ENCODE measurements at regions not wholly inside any gene's neighbourhood (a gene's known extent, or its start where the extent isn't known, plus 50 kb on each side); places are given as distances from the start of the nearest gene placed in this dataset.

- H3K4me3 ChIP-seq (ENCODE audit: low read length), result no peak overlapping the region
- no peaks in the 10 kb centered on the region for H3K36me3 ChIP-seq (ENCODE audit: control insufficient read depth, low read length)
- no peak overlapping the region for H3K27ac ChIP-seq (ENCODE audit: low read depth, low read length)
- no peaks in the 10 kb centered on the region for H3F3A ChIP-seq (ENCODE audit: control insufficient read depth, insufficient read depth)
- H3K9me3 ChIP-seq (ENCODE audit: control insufficient read depth, insufficient read depth, low read length), result no peaks in the 10 kb centered on the region
- no peaks in the 10 kb centered on the region for H3K4me1 ChIP-seq (ENCODE audit: control insufficient read depth, low read length)
- TF ChIP-seq EZH2phosphoT487 (IDR thresholded peaks at IDR 0.05; ENCODE audit: borderline replicate concordance, low read length), result no peak
- no peak for TF ChIP-seq CTCF (IDR thresholded peaks at IDR 0.05; ENCODE audit: low read depth, low read length, poor library complexity, severe bottlenecking)
- no peaks in the 10 kb centered on the region for H3K9me2 ChIP-seq (replicated peaks; ENCODE audit: control insufficient read depth, low read length)
- no peaks in the 10 kb centered on the region for H3K27me3 ChIP-seq (ENCODE audit: control insufficient read depth, low read length)
- no peaks in the 10 kb centered on the region for H4K20me1 ChIP-seq (ENCODE audit: control insufficient read depth, insufficient read depth, low read depth, low read length)
- H3K4me2 ChIP-seq (ENCODE audit: low read length), result no peak overlapping the region
- H3K79me2 ChIP-seq (ENCODE audit: control insufficient read depth, low read length), result no peaks in the 10 kb centered on the region
Measured at GRCh38 chr3:166451997-166452396, 614.8 kb upstream of the BCHE start.

- H3K36me3 ChIP-seq (ENCODE audit: control insufficient read depth, low read length), result no peaks in the 10 kb centered on the region
- H3K4me3 ChIP-seq (ENCODE audit: low read length), result no peak overlapping the region
- no peaks in the 10 kb centered on the region for H3K79me2 ChIP-seq (ENCODE audit: control insufficient read depth, low read length)
- no peaks in the 10 kb centered on the region for H4K20me1 ChIP-seq (ENCODE audit: control insufficient read depth, insufficient read depth, low read depth, low read length)
- H3F3A ChIP-seq (ENCODE audit: control insufficient read depth, insufficient read depth), result no peaks in the 10 kb centered on the region
- no peaks in the 10 kb centered on the region for H3K9me2 ChIP-seq (replicated peaks; ENCODE audit: control insufficient read depth, low read length)
- H3K27ac ChIP-seq (ENCODE audit: low read depth, low read length), result no peak overlapping the region
- TF ChIP-seq EZH2phosphoT487 (IDR thresholded peaks at IDR 0.05; ENCODE audit: borderline replicate concordance, low read length), result no peak
- TF ChIP-seq CTCF (IDR thresholded peaks at IDR 0.05; ENCODE audit: low read depth, low read length, poor library complexity, severe bottlenecking), result no peak
- H3K4me2 ChIP-seq (ENCODE audit: low read length), result no peak overlapping the region
- H3K27me3 ChIP-seq (ENCODE audit: control insufficient read depth, low read length), result no peaks in the 10 kb centered on the region
- H3K9me3 ChIP-seq (ENCODE audit: control insufficient read depth, insufficient read depth, low read length), result peaks cover 6% of the 10 kb centered on the region; the same call in 1 of the 2 replicates
- H3K4me1 ChIP-seq (ENCODE audit: control insufficient read depth, low read length), result no peaks in the 10 kb centered on the region
Measured at GRCh38 chr3:166447513-166447912, 610.3 kb upstream of the BCHE start.

- no peak for TF ChIP-seq EZH2phosphoT487 (IDR thresholded peaks at IDR 0.05; ENCODE audit: borderline replicate concordance, low read length)
- TF ChIP-seq CTCF (IDR thresholded peaks at IDR 0.05; ENCODE audit: low read depth, low read length, poor library complexity, severe bottlenecking), result no peak
Measured at GRCh38 chr3:166446986-166447385, 609.8 kb upstream of the BCHE start.

More at GRCh38 chr3:166446986-166447385, 609.8 kb upstream of the BCHE start:
- H3K9me2 ChIP-seq (replicated peaks; ENCODE audit: control insufficient read depth, low read length), result no peaks in the 10 kb centered on the region
- H3K4me2 ChIP-seq (ENCODE audit: low read length), result no peak overlapping the region
- peaks cover 6% of the 10 kb centered on the region; the same call in 1 of the 2 replicates for H3K9me3 ChIP-seq (ENCODE audit: control insufficient read depth, insufficient read depth, low read length)
- H3K36me3 ChIP-seq (ENCODE audit: control insufficient read depth, low read length), result no peaks in the 10 kb centered on the region
- no peaks in the 10 kb centered on the region for H3K4me1 ChIP-seq (ENCODE audit: control insufficient read depth, low read length)
- no peaks in the 10 kb centered on the region for H3F3A ChIP-seq (ENCODE audit: control insufficient read depth, insufficient read depth)
- H3K4me3 ChIP-seq (ENCODE audit: low read length), result no peak overlapping the region
- no peak overlapping the region for H3K27ac ChIP-seq (ENCODE audit: low read depth, low read length)
- H3K79me2 ChIP-seq (ENCODE audit: control insufficient read depth, low read length), result no peaks in the 10 kb centered on the region
- H3K27me3 ChIP-seq (ENCODE audit: control insufficient read depth, low read length), result no peaks in the 10 kb centered on the region
- no peaks in the 10 kb centered on the region for H4K20me1 ChIP-seq (ENCODE audit: control insufficient read depth, insufficient read depth, low read depth, low read length)
